Prostate gland (tissue), 2 donors: ENCODE measurements at regions not wholly inside any gene's neighbourhood (a gene's known extent, or its start where the extent isn't known, plus 50 kb on each side); places are given as distances from the start of the nearest gene placed in this dataset.

Source experiments
- CTCF ChIP-seq, 4 experiments: fragments of 200-600 bp in 2 of 4; fragments of 450-650 bp in 2 of 4; sonication (generic) in 2 of 4; IDR thresholded peaks; 1 replicate in 3 of 4; 2 replicates in 1 of 4; pipeline ENCODE4 v1.5.1; 2016 to 2019; ENCODE audit warnings: antibody characterized with exemption in 4 of 4, mild to moderate bottlenecking in 2 of 4, moderate library complexity in 2 of 4
- POLR2A ChIP-seq: fragments of 450-650 bp; IDR thresholded peaks from one replicate; pipeline ENCODE4 v1.6.1; 2016; ENCODE audit warnings: antibody characterized with exemption, mild to moderate bottlenecking

- TF ChIP-seq CTCF (IDR thresholded peaks at IDR 0.05) (no peak), POLR2A (no peak)
These were observed 351.7 kb upstream of the ARGLU1 start for GRCh38 chr13:106919638-106920037.
